HepG2 (cell line): ENCODE measurements at regions not wholly inside any gene's neighbourhood (a gene's known extent, or its start where the extent isn't known, plus 50 kb on each side); places are given as distances from the start of the nearest gene placed in this dataset.

Experiments used
- ATAC-seq: fragments of 200-7000 bp; cut with Tn5 transposase; 3 replicates; pipeline ENCODE4 v1.9.1; 2020; ENCODE audit warnings: mild to moderate bottlenecking, moderate library complexity
- BruUV-seq: library from RNA; stranded (reverse); fragments of 400-500 nt; replicated peaks from 2 replicates; lab custom pipeline; 2021; lab: Mats Ljungman, UMichigan
- CTCF ChIA-PET: fragments of 300-600 bp; formaldehyde crosslinking; extraction: SDS; loops from one replicate; lab custom pipeline; 2021; ENCODE audit warnings: low total read pairs, inconsistent platforms, low intra/inter-chr PET ratio; lab: Yijun Ruan, JAX
- POLR2A ChIA-PET: fragments of 350-600 bp; sonication (Branson Sonifier 250); formaldehyde crosslinking; loops from one replicate; lab custom pipeline; 2020; ENCODE audit warnings: antibody characterized with exemption, inconsistent platforms; lab: Yijun Ruan, JAX
- DNase-seq: peaks from one replicate; pipeline ENCODE4 v3.0.0-alpha.2; 2015; ENCODE audit warnings: low spot score
- FAIRE-seq: peaks from 3 replicates; lab custom pipeline; 2011; peaks lifted over from hg19 to GRCh38; lab: Jason Lieb, UNC
- H2AFZ ChIP-seq: one replicate; pipeline ENCODE4 v1.6.1; 2011; ENCODE audit warnings: low read length, inconsistent platforms
- H3K27ac ChIP-seq: fragments of 300-600 bp; 3 replicates; pipeline ENCODE4 v1.8.0; 2011; ENCODE audit warnings: mixed run types, mild to moderate bottlenecking, mixed read lengths, low read length, inconsistent platforms; ENCODE audit not compliant: insufficient read depth; ENCODE audit errors: extremely low read length
- H3K27me3 ChIP-seq, 2 experiments: fragments of 200-600 bp in 1 of 2; 2 replicates in 1 of 2; 3 replicates in 1 of 2; pipeline versions ENCODE4 v1.6.0 to v1.8.0; 2011; ENCODE audit warnings: low read length in 2 of 2, mild to moderate bottlenecking in 2 of 2, moderate library complexity in 2 of 2, inconsistent platforms in 1 of 2; ENCODE audit not compliant: insufficient read depth in 2 of 2, control insufficient read depth in 1 of 2
- H3K36me3 ChIP-seq, 2 experiments: fragments of 200-600 bp in 1 of 2; replicated peaks in 1 of 2; 2 replicates in 1 of 2; 3 replicates in 1 of 2; pipeline versions ENCODE4 v1.5.1 to v1.8.0; 2011; ENCODE audit warnings: low read length in 2 of 2, inconsistent platforms in 1 of 2; ENCODE audit not compliant: insufficient read depth in 2 of 2, control insufficient read depth in 1 of 2
- H3K4me1 ChIP-seq: 2 replicates; pipeline ENCODE4 v1.5.1; 2012; ENCODE audit warnings: low read length, inconsistent platforms; ENCODE audit not compliant: insufficient read depth
- H3K4me2 ChIP-seq: 2 replicates; pipeline ENCODE4 v1.6.0; 2011; ENCODE audit warnings: low read depth, low read length, inconsistent platforms
- H3K4me3 ChIP-seq, 3 experiments: fragments of 200-600 bp in 1 of 3; sonication (generic), shearing (Covaris generic) in 1 of 3; replicated peaks in 1 of 3; 2 replicates each; pipeline ENCODE4 v1.5.1; 2011 to 2016; ENCODE audit warnings: low read length in 3 of 3, inconsistent platforms in 2 of 3, low read depth in 2 of 3, mild to moderate bottlenecking in 2 of 3, control low read depth in 1 of 3, mixed read lengths in 1 of 3; ENCODE audit not compliant: insufficient read depth in 1 of 3
- H3K79me2 ChIP-seq: one replicate; pipeline ENCODE4 v1.6.1; 2011; ENCODE audit warnings: low read length, inconsistent platforms; ENCODE audit not compliant: insufficient read depth
- H3K9ac ChIP-seq: 2 replicates; pipeline ENCODE4 v1.6.0; 2011; ENCODE audit warnings: mild to moderate bottlenecking, low read depth, low read length, inconsistent platforms; ENCODE audit not compliant: insufficient read depth
- H3K9me3 ChIP-seq: 2 replicates; pipeline ENCODE4 v1.5.1; 2012; ENCODE audit warnings: mild to moderate bottlenecking, low read length
- H4K20me1 ChIP-seq: 2 replicates; pipeline ENCODE4 v1.6.0; 2011; ENCODE audit warnings: inconsistent platforms, mild to moderate bottlenecking, low read length, moderate library complexity; ENCODE audit not compliant: insufficient read depth
- CBX2 ChIP-seq, 2 experiments: fragments of 200-600 bp in 1 of 2; sonication (generic); formaldehyde crosslinking in 1 of 2; IDR thresholded peaks; 2 replicates each; pipeline versions ENCODE4 v1.7.0 to v1.8.1; 2018 to 2022; ENCODE audit warnings: low read depth in 2 of 2, low read length in 1 of 2, mild to moderate bottlenecking in 1 of 2, missing genetic modification reagents in 1 of 2
- ELF1 ChIP-seq: sonication (generic); formaldehyde crosslinking; IDR thresholded peaks from 2 replicates; pipeline ENCODE4 v1.4.0; 2020; ENCODE audit warnings: missing genetic modification reagents
- ESRRA ChIP-seq: sonication (generic); formaldehyde crosslinking; IDR thresholded peaks from 2 replicates; pipeline ENCODE4 v1.5.1; 2020; ENCODE audit warnings: mild to moderate bottlenecking, low read depth, missing genetic modification reagents
- ETV6 ChIP-seq: sonication (generic); formaldehyde crosslinking; conservative IDR thresholded peaks from 2 replicates; pipeline ENCODE4 v1.4.0; 2020; ENCODE audit warnings: missing genetic modification reagents
- HOXA9 ChIP-seq: sonication (generic); formaldehyde crosslinking; IDR thresholded peaks from 2 replicates; pipeline ENCODE4 v1.8.1; 2022; ENCODE audit warnings: missing genetic modification reagents, mild to moderate bottlenecking, moderate library complexity, borderline replicate concordance
- ONECUT2 ChIP-seq: sonication (generic); formaldehyde crosslinking; IDR thresholded peaks from 2 replicates; pipeline ENCODE4 v1.4.0; 2020; ENCODE audit warnings: missing genetic modification reagents
- PBX3 ChIP-seq: sonication (generic); formaldehyde crosslinking; IDR thresholded peaks from 2 replicates; pipeline ENCODE4 v1.8.1; 2023; ENCODE audit warnings: missing genetic modification reagents, inconsistent platforms, borderline replicate concordance
- SALL1 ChIP-seq: sonication (generic); formaldehyde crosslinking; IDR thresholded peaks from 2 replicates; pipeline ENCODE4 v1.8.0; 2022; ENCODE audit warnings: mild to moderate bottlenecking, missing genetic modification reagents
- SP140L ChIP-seq: sonication (generic); formaldehyde crosslinking; IDR thresholded peaks from 2 replicates; pipeline ENCODE4 v1.4.0; 2020; ENCODE audit warnings: missing genetic modification reagents, borderline replicate concordance
- SUZ12 ChIP-seq: fragments of 150-350 bp; IDR thresholded peaks from 2 replicates; pipeline ENCODE4 v1.6.1; 2014; ENCODE audit warnings: low read depth, low read length
- ZNF44 ChIP-seq: sonication (generic); formaldehyde crosslinking; IDR thresholded peaks from 2 replicates; pipeline ENCODE4 v1.5.1; 2020; ENCODE audit warnings: mild to moderate bottlenecking, missing genetic modification reagents
- ZNF782 ChIP-seq: sonication (generic); formaldehyde crosslinking; IDR thresholded peaks from 2 replicates; pipeline ENCODE4 v1.4.0; 2020; ENCODE audit warnings: missing genetic modification reagents, mild to moderate bottlenecking, borderline replicate concordance
- ZNF878 ChIP-seq: sonication (generic); formaldehyde crosslinking; IDR thresholded peaks from 2 replicates; pipeline ENCODE4 v1.8.1; 2023; ENCODE audit warnings: mild to moderate bottlenecking, missing genetic modification reagents, moderate library complexity
- WGBS: methylation state at CpG from one replicate; pipeline ENCODE4 v1.1.6; 2017; ENCODE audit warnings: low lambda C conversion rate; 5-methylcytosine and 5-hydroxymethylcytosine counted together
- in situ Hi-C: cut with HindIII; loops from 2 replicates; pipeline ENCODE4 v1.10.0; 2017; ENCODE audit warnings: low pct_unique_long_range_greater_than_20kb; ENCODE audit not compliant: extremely low pct_ligation_motif_present
- intact Hi-C: fragments of 100-400 bp; cut with micrococcal nuclease; formaldehyde crosslinking; loops from one replicate; pipeline ENCODE4 v1.10.0; 2022; ENCODE audit not compliant: unreplicated experiment
- TF ChIP-seq, protein P1 (sequence below): sonication (generic); formaldehyde crosslinking; IDR thresholded peaks from 2 replicates; pipeline ENCODE4 v1.8.0; 2022; ENCODE audit warnings: missing genetic modification reagents, mild to moderate bottlenecking, moderate library complexity, borderline replicate concordance

DNA sequence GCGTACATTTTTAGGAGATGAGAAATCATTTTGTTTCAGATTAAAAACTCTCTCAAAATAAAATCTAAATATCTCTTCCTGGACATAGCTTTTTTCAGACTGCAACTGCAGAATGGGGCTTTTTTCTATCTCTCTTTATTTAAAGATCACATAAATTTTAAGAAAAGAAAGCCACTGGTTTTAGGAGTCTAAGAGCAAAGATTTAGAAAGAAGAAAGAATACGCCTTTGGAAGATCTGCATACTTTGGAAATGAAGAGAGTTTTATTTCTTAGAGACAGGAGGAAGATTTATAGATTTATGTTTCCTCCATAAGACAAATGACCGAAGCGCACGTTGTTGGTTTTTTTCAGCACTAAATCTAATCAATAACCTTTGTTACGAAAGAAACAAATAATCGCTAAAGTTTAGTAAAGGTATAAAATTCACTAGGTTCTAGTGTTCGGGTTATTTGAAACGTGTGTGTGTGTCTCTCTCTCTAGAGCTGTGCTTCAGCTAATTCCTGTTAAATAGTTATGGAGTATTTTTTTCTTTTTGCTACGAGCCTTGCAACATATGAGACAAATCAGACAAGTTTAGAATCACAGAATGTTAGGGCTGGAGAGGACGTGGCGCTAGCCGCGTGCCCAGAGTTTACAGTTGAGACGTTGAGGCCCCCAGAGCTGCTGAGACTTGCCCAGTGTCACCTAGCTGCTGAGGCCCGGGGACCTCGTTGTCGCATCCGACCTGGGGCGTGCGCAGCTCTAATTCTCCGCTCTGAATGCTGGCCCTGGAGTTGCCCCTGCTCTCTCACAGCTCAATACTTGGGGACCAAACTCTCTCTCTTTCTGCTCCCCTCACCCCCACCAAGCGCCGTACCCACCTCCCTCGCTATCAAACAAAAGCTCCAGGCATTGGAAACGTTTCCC, 69.9 kb downstream of the CTAGE1 start:
- no peak overlapping the region for H3K27ac ChIP-seq
- CTCF ChIA-PET, result no interaction called here
- H2AFZ ChIP-seq, result no peak overlapping the region

DNA sequence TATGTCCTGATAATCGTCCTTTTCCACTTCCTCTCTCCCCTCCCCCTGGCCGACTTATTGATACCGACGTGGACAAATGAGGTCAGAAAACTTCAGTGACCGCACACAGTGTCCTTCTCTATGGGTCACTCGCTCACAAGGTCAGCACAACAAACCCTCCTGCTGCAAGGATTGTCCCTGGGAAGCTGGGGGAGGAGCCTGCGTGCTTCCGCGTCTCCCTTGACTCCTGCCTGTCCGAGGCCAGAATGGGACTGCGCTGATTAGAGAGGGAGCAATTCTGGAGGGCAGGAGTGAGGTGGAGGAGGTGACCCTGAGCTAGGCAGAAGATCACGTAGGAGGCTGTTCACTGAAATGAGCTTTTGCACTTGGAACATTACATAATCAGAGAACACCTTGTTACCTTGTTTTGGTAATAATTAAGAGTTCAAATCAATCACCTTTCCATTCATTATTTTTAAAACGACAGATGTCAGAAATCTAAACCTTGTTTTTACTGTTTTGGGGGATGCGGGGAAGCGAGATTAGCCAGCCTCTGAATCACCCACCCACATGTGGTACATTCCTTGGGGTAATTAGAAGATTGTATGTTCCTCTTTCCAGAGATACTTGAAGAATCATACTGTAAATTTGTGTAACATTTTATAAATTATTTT, 70.6 kb downstream of the CTAGE1 start:
- POLR2A ChIA-PET, result no interaction called here
- TF ChIP-seq SP140L, result no peak
- TF ChIP-seq ETV6 (CRISPR knock-in tag), result no peak
- no peak for TF ChIP-seq HOXA9 (CRISPR knock-in tag)
- no peak for TF ChIP-seq ONECUT2 (CRISPR knock-in tag)
- TF ChIP-seq ESRRA (CRISPR knock-in tag), result 0 out of 2 replicates have a peak, but pooled peaks have one; percentile 27
- peak; percentile 26; the same call in 1 of the 2 replicates for TF ChIP-seq SALL1
- no peak for TF ChIP-seq ZNF782 (CRISPR knock-in tag)
- no peak for TF ChIP-seq ZNF44 (CRISPR knock-in tag)
- TF ChIP-seq, protein P1, sequence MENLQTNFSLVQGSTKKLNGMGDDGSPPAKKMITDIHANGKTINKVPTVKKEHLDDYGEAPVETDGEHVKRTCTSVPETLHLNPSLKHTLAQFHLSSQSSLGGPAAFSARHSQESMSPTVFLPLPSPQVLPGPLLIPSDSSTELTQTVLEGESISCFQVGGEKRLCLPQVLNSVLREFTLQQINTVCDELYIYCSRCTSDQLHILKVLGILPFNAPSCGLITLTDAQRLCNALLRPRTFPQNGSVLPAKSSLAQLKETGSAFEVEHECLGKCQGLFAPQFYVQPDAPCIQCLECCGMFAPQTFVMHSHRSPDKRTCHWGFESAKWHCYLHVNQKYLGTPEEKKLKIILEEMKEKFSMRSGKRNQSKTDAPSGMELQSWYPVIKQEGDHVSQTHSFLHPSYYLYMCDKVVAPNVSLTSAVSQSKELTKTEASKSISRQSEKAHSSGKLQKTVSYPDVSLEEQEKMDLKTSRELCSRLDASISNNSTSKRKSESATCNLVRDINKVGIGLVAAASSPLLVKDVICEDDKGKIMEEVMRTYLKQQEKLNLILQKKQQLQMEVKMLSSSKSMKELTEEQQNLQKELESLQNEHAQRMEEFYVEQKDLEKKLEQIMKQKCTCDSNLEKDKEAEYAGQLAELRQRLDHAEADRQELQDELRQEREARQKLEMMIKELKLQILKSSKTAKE, result peak; percentile 28; the same call in 1 of the 2 replicates
- peak; percentile 40; the same call in 1 of the 2 replicates for TF ChIP-seq ELF1 (CRISPR knock-in tag)
- no peak for TF ChIP-seq PBX3
- TF ChIP-seq SUZ12, result no peak

More for the DNA sequence above, 69.9 kb downstream of the CTAGE1 start:
- WGBS, result 45% methylated on average over 13 of the region's 26 CpGs
- TF ChIP-seq CBX2 (IDR thresholded peaks at IDR 0.05; ENCODE audit: low read depth, low read length) (0 out of 2 replicates have a peak, but pooled peaks have one; percentile 71), CBX2 (CRISPR knock-in tag; IDR thresholded peaks at IDR 0.05; ENCODE audit: low read depth) (no peak), ZNF878 (CRISPR knock-in tag) (no peak)
- no peaks in the 10 kb centered on the region for H3K9me3 ChIP-seq
- no peak overlapping the region for H3K4me3 ChIP-seq
- peak overlapping the region; percentile 41 for H3K4me2 ChIP-seq
- H3K4me1 ChIP-seq, result peaks cover 16% of the 10 kb centered on the region; the same call in 1 of the 2 replicates
- no peaks in the 10 kb centered on the region for H3K79me2 ChIP-seq
- no peak overlapping the region for H3K9ac ChIP-seq
- ATAC-seq (peak; percentile 23; the same call in 2 of the 3 replicates), FAIRE-seq (no peak), DNase-seq (no peak)
- no TSS peak for BruUV-seq
- H3K36me3 ChIP-seq, result no peaks in the 10 kb centered on the region
- no peaks in the 10 kb centered on the region for H4K20me1 ChIP-seq
- intact Hi-C loops, result no loop called here
- peaks cover 0 to 37% of the 10 kb centered on the region in 2 experiments; a peak in 1 of 5 replicates for H3K27me3 ChIP-seq
- in situ Hi-C loops, result no loop called here
- POLR2A ChIA-PET, result no interaction called here

More for the DNA sequence above, 70.6 kb downstream of the CTAGE1 start:
- H3K36me3 ChIP-seq, result no peaks in the 10 kb centered on the region
- BruUV-seq, result no TSS peak
- DNase-seq (peak; percentile 5), ATAC-seq (peak; percentile 77), FAIRE-seq (no peak)
- in situ Hi-C loops (no loop called here), intact Hi-C loops (no loop called here)
- H3K4me1 ChIP-seq, result peaks cover 16% of the 10 kb centered on the region; the same call in 1 of the 2 replicates
- no peaks in the 10 kb centered on the region for H3K79me2 ChIP-seq
- H3K27ac ChIP-seq, result no peak overlapping the region
- H4K20me1 ChIP-seq, result no peaks in the 10 kb centered on the region
- peaks cover 0 to 37% of the 10 kb centered on the region in 2 experiments; a peak in 1 of 5 replicates for H3K27me3 ChIP-seq
- no peak overlapping the region; a peak in 1 of 6 replicates for H3K4me3 ChIP-seq
- WGBS, result 7% methylated on average over 11 of the region's 15 CpGs
- H3K4me2 ChIP-seq, result peak overlapping the region; percentile 44
- no peak overlapping the region for H3K9ac ChIP-seq
- H2AFZ ChIP-seq, result no peak overlapping the region
- H3K9me3 ChIP-seq, result no peaks in the 10 kb centered on the region
- CTCF ChIA-PET, result no interaction called here
